GM23338 (cell line): ENCODE measurements at regions not wholly inside any gene's neighbourhood (a gene's known extent, or its start where the extent isn't known, plus 50 kb on each side); places are given as distances from the start of the nearest gene placed in this dataset.

ENCODE experiments used
- CTCF ChIP-seq, 2 experiments: fragments of 200-600 bp in 1 of 2; sonication (generic) in 1 of 2; conservative IDR thresholded peaks; 2 replicates each; pipeline versions ENCODE4 v1.5.1 to v1.6.1; 2016 to 2017; ENCODE audit warnings: antibody characterized with exemption in 2 of 2, low read depth in 2 of 2, mild to moderate bottlenecking in 2 of 2, moderate library complexity in 1 of 2
- EZH2 ChIP-seq: fragments of 200-600 bp; sonication (generic); IDR thresholded peaks from one replicate; pipeline ENCODE4 v1.8.0; 2017; ENCODE audit warnings: antibody characterized with exemption, mild to moderate bottlenecking, low read depth; ENCODE audit not compliant: unreplicated experiment
- NANOG ChIP-seq: IDR thresholded peaks from 2 replicates; pipeline ENCODE4 v1.6.1; 2016; ENCODE audit warnings: antibody characterized with exemption, borderline replicate concordance
- POLR2AphosphoS5 ChIP-seq: IDR thresholded peaks from 2 replicates; pipeline ENCODE4 v1.6.1; 2016; ENCODE audit warnings: antibody characterized with exemption, low read depth

GRCh38 chr18:22346953-22347605 lies 70.6 kb downstream of the CTAGE1 start:
- TF ChIP-seq CTCF (conservative IDR thresholded peaks at IDR 0.05; ENCODE audit: low read depth in 2 of 2) (no peak), EZH2 (no peak), NANOG (no peak), POLR2AphosphoS5 (no peak)
